ENCODE measurements at regions not wholly inside any gene's neighbourhood (a gene's known extent, or its start where the extent isn't known, plus 50 kb on each side); places are given as distances from the start of the nearest gene placed in this dataset.
"Not testable (repeated sequence)": the region's sequence is repeated elsewhere in the genome, so short reads cannot be mapped to it uniquely, and the experiment has no call there.

DNA sequence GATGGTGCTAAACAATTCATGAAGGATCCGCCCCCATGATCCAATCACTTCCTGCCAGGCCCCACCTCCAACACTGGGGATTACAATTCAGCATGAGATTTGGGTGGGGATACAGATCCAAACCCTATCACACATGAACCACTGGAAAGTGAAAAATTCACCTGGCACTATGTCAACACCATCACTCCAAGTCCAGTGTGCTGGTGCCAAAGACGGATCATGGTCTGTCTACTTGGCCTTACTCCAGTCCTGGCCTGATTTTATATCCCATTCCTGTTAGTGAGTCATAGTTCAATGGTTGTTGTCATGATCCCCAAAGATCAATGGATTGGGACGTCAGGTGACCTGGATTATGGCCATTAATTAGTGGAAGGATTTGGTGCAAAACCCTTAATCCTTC is 147.4 kb upstream of the RPS23 start:
- peak; percentile 57 for DNase-seq (ENCODE audit: extremely low spot score)
- 61% methylated on average over 3 of the region's 3 CpGs for WGBS
- H3K9me3 ChIP-seq: no peaks in the 10 kb centered on the region
- no peaks in the 10 kb centered on the region for H3K27me3 ChIP-seq
- no peaks in the 10 kb centered on the region for H3K36me3 ChIP-seq
- no peak overlapping the region for H3K27ac ChIP-seq (replicated peaks in 1 of 4)
- H3K4me3 ChIP-seq: no peak overlapping the region
- TF ChIP-seq POLR2A (IDR thresholded peaks at IDR 0.05; ENCODE audit: low read depth) (no peak), POLR2AphosphoS5 (IDR thresholded peaks at IDR 0.05) (peak; percentile 8 to 17)
- intact Hi-C loops (cut with DNase I): no loop called here
- peaks cover 0 to 20% (median 3%) of the 10 kb centered on the region in 4 donors for H3K4me1 ChIP-seq

DNA sequence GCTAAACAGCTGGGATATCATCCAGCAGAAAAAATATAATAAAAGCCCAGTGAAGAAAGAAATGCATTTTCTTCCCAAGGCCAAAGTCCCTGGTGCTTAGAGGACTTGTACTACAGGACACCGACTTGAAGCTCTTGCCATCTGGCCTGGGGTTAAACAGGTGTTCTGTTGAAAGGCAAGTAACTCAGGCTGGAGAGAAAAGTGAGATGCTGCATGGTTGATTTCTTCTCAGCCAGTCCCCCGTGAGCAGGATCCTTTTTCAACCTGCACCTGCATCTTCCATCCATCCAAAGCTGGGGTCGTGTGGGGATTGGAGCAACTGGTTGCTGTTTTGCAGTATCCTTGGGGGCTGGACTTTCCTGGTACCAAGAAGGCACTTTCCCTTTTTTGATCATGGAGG is 146.1 kb upstream of the RPS23 start:
- Histone ChIP-seq H3K36me3 (no peaks in the 10 kb centered on the region), H3K27ac (replicated peaks in 1 of 4) (peak overlapping the region in 1 of 4 donors; percentile 53), H3K27me3 (no peaks in the 10 kb centered on the region), H3K9me3 (no peaks in the 10 kb centered on the region), H3K4me1 (peaks cover 0 to 20% (median 3%) of the 10 kb centered on the region in 4 donors), H3K4me3 (no peak overlapping the region)
- peak; percentile 45 for DNase-seq (ENCODE audit: extremely low spot score)
- intact Hi-C loops (cut with DNase I): no loop called here
- 78% methylated on average over 3 of the region's 3 CpGs for WGBS
- TF ChIP-seq, protein P1, sequence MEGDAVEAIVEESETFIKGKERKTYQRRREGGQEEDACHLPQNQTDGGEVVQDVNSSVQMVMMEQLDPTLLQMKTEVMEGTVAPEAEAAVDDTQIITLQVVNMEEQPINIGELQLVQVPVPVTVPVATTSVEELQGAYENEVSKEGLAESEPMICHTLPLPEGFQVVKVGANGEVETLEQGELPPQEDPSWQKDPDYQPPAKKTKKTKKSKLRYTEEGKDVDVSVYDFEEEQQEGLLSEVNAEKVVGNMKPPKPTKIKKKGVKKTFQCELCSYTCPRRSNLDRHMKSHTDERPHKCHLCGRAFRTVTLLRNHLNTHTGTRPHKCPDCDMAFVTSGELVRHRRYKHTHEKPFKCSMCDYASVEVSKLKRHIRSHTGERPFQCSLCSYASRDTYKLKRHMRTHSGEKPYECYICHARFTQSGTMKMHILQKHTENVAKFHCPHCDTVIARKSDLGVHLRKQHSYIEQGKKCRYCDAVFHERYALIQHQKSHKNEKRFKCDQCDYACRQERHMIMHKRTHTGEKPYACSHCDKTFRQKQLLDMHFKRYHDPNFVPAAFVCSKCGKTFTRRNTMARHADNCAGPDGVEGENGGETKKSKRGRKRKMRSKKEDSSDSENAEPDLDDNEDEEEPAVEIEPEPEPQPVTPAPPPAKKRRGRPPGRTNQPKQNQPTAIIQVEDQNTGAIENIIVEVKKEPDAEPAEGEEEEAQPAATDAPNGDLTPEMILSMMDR (IDR thresholded peaks at IDR 0.05): no peak
- TF ChIP-seq EP300 (IDR thresholded peaks at IDR 0.05) (no peak), POLR2AphosphoS5 (IDR thresholded peaks at IDR 0.05) (no peak), POLR2A (IDR thresholded peaks at IDR 0.05; ENCODE audit: low read depth) (no peak)

DNA sequence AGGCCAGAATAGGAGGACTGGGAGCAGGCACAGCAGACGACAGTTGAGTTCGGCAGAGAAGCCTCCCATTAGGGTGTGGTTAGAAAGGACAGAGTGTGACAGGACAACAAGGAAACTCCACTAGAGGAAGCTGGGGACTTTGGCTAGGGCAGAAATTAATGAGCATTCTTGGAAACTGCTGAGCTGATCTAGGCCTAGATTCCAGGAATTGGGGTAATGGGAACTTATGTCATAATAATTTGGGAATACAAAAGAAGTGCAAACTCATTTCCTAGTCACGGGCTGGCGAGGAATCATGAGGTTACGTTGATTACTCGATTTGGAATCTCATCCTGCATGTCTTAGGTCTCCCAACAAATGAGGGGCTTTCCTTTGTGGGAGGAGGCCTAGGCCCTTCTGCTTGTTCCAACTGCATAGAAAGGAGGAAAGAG is 144.6 kb upstream of the RPS23 start:
- H3K36me3 ChIP-seq: no peaks in the 10 kb centered on the region
- 71% methylated on average over 6 of the region's 6 CpGs for WGBS
- H3K27me3 ChIP-seq: no peaks in the 10 kb centered on the region
- no peak overlapping the region for H3K4me3 ChIP-seq
- TF ChIP-seq, protein P1 (IDR thresholded peaks at IDR 0.05): no peak
- peak; percentile 45 for TF ChIP-seq EP300 (IDR thresholded peaks at IDR 0.05)
- TF ChIP-seq POLR2AphosphoS5 (IDR thresholded peaks at IDR 0.05): peak in 1 of 2 donors; percentile 11
- peak; percentile 89 for DNase-seq (ENCODE audit: extremely low spot score)
- intact Hi-C loops (cut with DNase I): no loop called here
- H3K27ac ChIP-seq (replicated peaks in 1 of 4): peak overlapping the region; percentile 13 to 53 (median 30)
- H3K9me3 ChIP-seq: no peaks in the 10 kb centered on the region
- H3K4me1 ChIP-seq: peaks cover 0 to 27% (median 12%) of the 10 kb centered on the region in 4 donors

DNA sequence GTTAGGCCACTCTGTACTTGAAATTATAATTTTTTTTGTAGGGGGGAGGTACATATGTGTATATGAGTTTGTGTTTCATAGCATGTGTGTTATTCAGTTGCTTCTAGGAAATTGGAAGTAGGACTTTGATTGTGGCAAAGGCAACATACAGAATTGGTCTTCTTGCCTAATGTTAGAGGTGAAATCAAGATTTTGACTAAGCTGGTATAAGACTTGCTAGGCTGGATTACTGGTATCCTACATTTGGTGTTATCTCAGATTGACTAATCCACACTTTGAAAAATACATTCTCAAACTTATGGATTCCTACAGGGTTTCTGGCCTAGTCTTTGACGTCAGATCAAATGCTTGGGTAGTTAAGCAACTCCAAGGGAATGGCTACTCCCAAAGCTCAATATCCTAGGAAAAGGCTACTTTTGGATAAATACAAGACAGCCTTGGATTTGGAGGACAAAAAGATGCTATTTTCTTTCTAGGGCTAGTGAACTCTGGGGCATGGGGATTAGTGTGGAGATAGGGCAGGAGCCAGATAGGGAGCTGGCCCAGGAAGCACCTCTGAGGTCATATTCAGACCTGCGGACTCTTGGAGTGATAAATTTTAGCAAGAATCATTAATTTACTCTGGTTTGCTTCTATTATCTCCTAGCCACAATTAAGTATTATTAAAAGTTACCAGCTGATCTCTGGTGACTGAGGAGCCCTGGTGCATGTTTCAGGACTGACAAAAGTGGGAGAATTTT is 144.0 kb upstream of the RPS23 start:
- Histone ChIP-seq H3K9me3 (no peaks in the 10 kb centered on the region), H3K4me1 (peaks cover 0 to 27% (median 12%) of the 10 kb centered on the region in 4 donors), H3K27me3 (no peaks in the 10 kb centered on the region), H3K4me3 (no peak overlapping the region), H3K27ac (replicated peaks in 1 of 4) (peak overlapping the region; percentile 13 to 53 (median 30)), H3K36me3 (no peaks in the 10 kb centered on the region)
- 66% methylated on average over 2 of the region's 2 CpGs for whole genome bisulfite sequencing
- no peak for DNase-seq (ENCODE audit: extremely low spot score)
- TF ChIP-seq EP300 (IDR thresholded peaks at IDR 0.05): no peak
- no peak for TF ChIP-seq POLR2AphosphoS5 (IDR thresholded peaks at IDR 0.05)
- no peak for TF ChIP-seq POLR2A (IDR thresholded peaks at IDR 0.05; ENCODE audit: low read depth)
- TF ChIP-seq, protein P1 (IDR thresholded peaks at IDR 0.05): no peak
- intact Hi-C loops (cut with DNase I): no loop called here

DNA sequence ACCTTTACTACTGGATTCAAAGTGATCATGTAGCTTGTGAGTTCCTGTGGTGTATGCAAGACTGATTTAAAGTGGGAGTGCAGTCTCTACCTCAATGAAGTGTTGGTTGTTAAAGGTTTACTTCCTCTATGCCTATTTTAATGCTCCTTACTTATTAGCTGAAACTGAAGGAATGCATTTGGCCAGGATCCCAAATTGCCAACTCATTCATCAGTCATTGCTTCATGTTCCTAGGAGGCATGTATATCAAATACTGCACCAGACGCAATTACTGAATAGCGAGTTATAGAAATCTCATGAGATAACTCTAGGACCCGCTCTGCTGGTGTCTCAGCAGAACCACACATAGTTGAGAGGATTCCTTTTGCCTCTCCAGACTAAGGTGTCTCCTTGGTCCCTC is 143.0 kb upstream of the RPS23 start:
- Histone ChIP-seq H3K27me3 (no peaks in the 10 kb centered on the region), H3K36me3 (no peaks in the 10 kb centered on the region), H3K27ac (replicated peaks in 1 of 4) (no peak overlapping the region), H3K4me3 (no peak overlapping the region), H3K4me1 (peaks cover 0 to 21% (median 9%) of the 10 kb centered on the region in 4 donors), H3K9me3 (no peaks in the 10 kb centered on the region)
- DNase-seq (ENCODE audit: extremely low spot score): peak; percentile 80
- TF ChIP-seq POLR2A (IDR thresholded peaks at IDR 0.05; ENCODE audit: low read depth): no peak
- TF ChIP-seq, protein P1 (IDR thresholded peaks at IDR 0.05): no peak
- no peak for TF ChIP-seq EP300 (IDR thresholded peaks at IDR 0.05)
- no peak for TF ChIP-seq POLR2AphosphoS5 (IDR thresholded peaks at IDR 0.05)
- 96% methylated on average over 3 of the region's 3 CpGs for WGBS
- intact Hi-C loops (cut with DNase I): no loop called here

DNA sequence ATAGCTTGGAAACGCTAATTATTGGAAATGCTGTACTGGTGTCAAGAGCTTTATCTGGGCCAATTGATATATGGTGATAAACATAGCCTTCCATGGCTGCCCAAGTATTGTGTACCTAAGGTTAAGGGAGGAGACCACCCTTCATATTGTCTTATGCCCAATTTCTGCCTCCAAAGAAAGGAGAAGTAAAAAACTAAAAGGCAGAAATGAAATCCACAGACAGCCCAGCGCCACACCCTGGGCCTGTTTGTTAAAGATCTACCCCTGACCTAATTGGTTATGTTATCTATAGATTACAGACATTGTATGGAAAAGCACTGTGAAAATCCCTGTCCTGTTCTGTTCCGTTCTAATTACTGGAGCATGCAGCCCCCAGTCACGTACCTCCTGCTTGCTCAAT is 142.4 kb upstream of the RPS23 start:
- H3K9me3 ChIP-seq; H3K27ac ChIP-seq (replicated peaks in 1 of 4); H3K4me3 ChIP-seq; intact Hi-C loops (cut with DNase I); H3K27me3 ChIP-seq; H3K36me3 ChIP-seq: not testable (repeated sequence)
- peaks cover 0 to 21% (median 9%) of the 10 kb centered on the region in 4 donors for H3K4me1 ChIP-seq
- WGBS: 95% methylated on average over 4 of the region's 4 CpGs
- DNase-seq (ENCODE audit: extremely low spot score): peak; percentile 45
